HEK293 (cell line): ENCODE measurements at regions not wholly inside any gene's neighbourhood (a gene's known extent, or its start where the extent isn't known, plus 50 kb on each side); places are given as distances from the start of the nearest gene placed in this dataset.

Experiments used
- CTCF ChIA-PET: fragments of 350-600 bp; formaldehyde crosslinking; extraction: SDS; loops from one replicate; lab custom pipeline; 2021; ENCODE audit warnings: antibody characterized with exemption; lab: Yijun Ruan, JAX
- POLR2A ChIA-PET: fragments of 300-600 bp; formaldehyde crosslinking; extraction: SDS; loops from one replicate; lab custom pipeline; 2020; ENCODE audit warnings: antibody characterized with exemption, inconsistent platforms; lab: Yijun Ruan, JAX
- H3K27ac ChIP-seq: fragments of 200-500 bp; sonication (Bioruptor generic); 2 replicates; pipeline ENCODE4 v1.5.1; 2014; ENCODE audit warnings: low read depth, low read length, control low read depth, inconsistent platforms; ENCODE audit errors: extremely low read depth
- H3K36me3 ChIP-seq, 2 experiments: fragments of 200-500 bp in 1 of 2; sonication (Bioruptor generic) in 1 of 2; 1 replicate in 1 of 2; 2 replicates in 1 of 2; pipeline ENCODE4 v1.5.1; 2014 to 2017; ENCODE audit warnings: inconsistent platforms in 2 of 2, low read length in 2 of 2; ENCODE audit not compliant: control insufficient read depth in 2 of 2, insufficient read depth in 1 of 2
- H3K4me1 ChIP-seq: fragments of 200-500 bp; sonication (Bioruptor generic); 2 replicates; pipeline ENCODE4 v1.5.1; 2014; ENCODE audit warnings: mild to moderate bottlenecking, low read length, inconsistent platforms; ENCODE audit not compliant: control insufficient read depth, insufficient read depth
- H3K4me3 ChIP-seq: 2 replicates; pipeline ENCODE4 v1.5.1; 2011; ENCODE audit warnings: low read depth, mild to moderate bottlenecking, control low read depth, low read length, moderate library complexity
- H3K9me3 ChIP-seq: fragments of 200-500 bp; sonication (Bioruptor generic); 2 replicates; pipeline ENCODE4 v1.5.1; 2014; ENCODE audit warnings: low read depth, low read length, inconsistent platforms; ENCODE audit not compliant: control insufficient read depth, insufficient read depth
- EGR2 ChIP-seq: fragments of 450-650 bp; formaldehyde crosslinking; IDR thresholded peaks from 2 replicates; pipeline ENCODE4 v1.5.1; 2016; ENCODE audit warnings: low read depth, missing biosample characterization, missing genetic modification characterization
- IKZF3 ChIP-seq: fragments of 450-650 bp; IDR thresholded peaks from 2 replicates; pipeline ENCODE4 v1.5.0; 2018; ENCODE audit warnings: missing biosample characterization, mild to moderate bottlenecking, missing genetic modification characterization, moderate library complexity
- KLF9 ChIP-seq: fragments of 450-650 bp; formaldehyde crosslinking; IDR thresholded peaks from 2 replicates; pipeline ENCODE4 v1.5.1; 2016; ENCODE audit warnings: missing biosample characterization, missing genetic modification characterization, low read depth
- OSR2 ChIP-seq: fragments of 450-650 bp; formaldehyde crosslinking; IDR thresholded peaks from 2 replicates; pipeline ENCODE4 v1.5.1; 2016; ENCODE audit warnings: missing biosample characterization, missing genetic modification characterization
- PRDM4 ChIP-seq: fragments of 450-650 bp; formaldehyde crosslinking; IDR thresholded peaks from 2 replicates; pipeline ENCODE4 v1.5.1; 2017; ENCODE audit warnings: missing biosample characterization, missing genetic modification characterization
- SCRT2 ChIP-seq: fragments of 450-650 bp; formaldehyde crosslinking; IDR thresholded peaks from 2 replicates; pipeline ENCODE4 v1.5.1; 2016; ENCODE audit warnings: missing biosample characterization, missing genetic modification characterization
- SP3 ChIP-seq: fragments of 450-650 bp; formaldehyde crosslinking; IDR thresholded peaks from 2 replicates; pipeline ENCODE4 v1.5.1; 2016; ENCODE audit warnings: missing biosample characterization, missing genetic modification characterization
- TRIM28 ChIP-seq: IDR thresholded peaks from 2 replicates; pipeline ENCODE4 v1.6.1; 2011; ENCODE audit warnings: low read length, control low read depth, borderline replicate concordance
- ZBTB7A ChIP-seq: fragments of 450-650 bp; formaldehyde crosslinking; IDR thresholded peaks from 2 replicates; pipeline ENCODE4 v1.5.1; 2016; ENCODE audit warnings: low read depth, missing biosample characterization, missing genetic modification characterization
- ZBTB8A ChIP-seq: fragments of 450-650 bp; formaldehyde crosslinking; IDR thresholded peaks from 2 replicates; pipeline ENCODE4 v1.5.1; 2016; ENCODE audit warnings: missing biosample characterization, missing genetic modification characterization
- ZNF155 ChIP-seq: fragments of 450-650 bp; formaldehyde crosslinking; IDR thresholded peaks from 2 replicates; pipeline ENCODE4 v1.5.1; 2016; ENCODE audit warnings: missing biosample characterization, missing genetic modification characterization
- ZNF26 ChIP-seq: fragments of 450-650 bp; formaldehyde crosslinking; IDR thresholded peaks from 2 replicates; pipeline ENCODE4 v1.5.1; 2016; ENCODE audit warnings: missing biosample characterization, missing genetic modification characterization
- ZNF311 ChIP-seq: fragments of 450-650 bp; formaldehyde crosslinking; IDR thresholded peaks from 2 replicates; pipeline ENCODE4 v1.5.1; 2017; ENCODE audit warnings: missing biosample characterization, missing genetic modification characterization, borderline replicate concordance
- ZNF335 ChIP-seq: fragments of 450-650 bp; formaldehyde crosslinking; conservative IDR thresholded peaks from 2 replicates; pipeline ENCODE4 v1.5.1; 2016; ENCODE audit warnings: missing biosample characterization, missing genetic modification characterization
- ZNF354C ChIP-seq: fragments of 450-650 bp; formaldehyde crosslinking; IDR thresholded peaks from 2 replicates; pipeline ENCODE4 v1.5.1; 2016; ENCODE audit warnings: missing biosample characterization, missing genetic modification characterization, low read depth, borderline replicate concordance
- ZNF433 ChIP-seq: fragments of 450-650 bp; formaldehyde crosslinking; IDR thresholded peaks from 2 replicates; pipeline ENCODE4 v1.5.1; 2016; ENCODE audit warnings: missing biosample characterization, missing genetic modification characterization, low read depth
- ZNF514 ChIP-seq: fragments of 450-650 bp; formaldehyde crosslinking; IDR thresholded peaks from 2 replicates; pipeline ENCODE4 v1.5.1; 2016; ENCODE audit warnings: missing biosample characterization, missing genetic modification characterization
- ZNF544 ChIP-seq: fragments of 450-650 bp; formaldehyde crosslinking; IDR thresholded peaks from 2 replicates; pipeline ENCODE4 v1.5.0; 2017; ENCODE audit warnings: missing biosample characterization, missing genetic modification characterization
- ZNF549 ChIP-seq: fragments of 450-650 bp; IDR thresholded peaks from 2 replicates; pipeline ENCODE4 v1.5.1; 2018; ENCODE audit warnings: missing biosample characterization, missing genetic modification characterization, mild to moderate bottlenecking, inconsistent platforms, moderate library complexity
- ZNF76 ChIP-seq: fragments of 450-650 bp; formaldehyde crosslinking; IDR thresholded peaks from 2 replicates; pipeline ENCODE4; 2016; ENCODE audit warnings: low read depth, missing biosample characterization, missing genetic modification characterization, borderline replicate concordance
- ZNF785 ChIP-seq: fragments of 450-650 bp; formaldehyde crosslinking; IDR thresholded peaks from 2 replicates; pipeline ENCODE4 v1.5.1; 2016; ENCODE audit warnings: missing biosample characterization, missing genetic modification characterization
- ZNF843 ChIP-seq: fragments of 450-650 bp; formaldehyde crosslinking; IDR thresholded peaks from 2 replicates; pipeline ENCODE4 v1.5.1; 2016; ENCODE audit warnings: missing biosample characterization, missing genetic modification characterization
- TF ChIP-seq, protein P1 (sequence below): fragments of 450-650 bp; formaldehyde crosslinking; optimal IDR thresholded peaks from 2 replicates; pipeline ENCODE3; 2016; ENCODE audit warnings: missing biosample characterization, mild to moderate bottlenecking, missing genetic modification characterization

DNA sequence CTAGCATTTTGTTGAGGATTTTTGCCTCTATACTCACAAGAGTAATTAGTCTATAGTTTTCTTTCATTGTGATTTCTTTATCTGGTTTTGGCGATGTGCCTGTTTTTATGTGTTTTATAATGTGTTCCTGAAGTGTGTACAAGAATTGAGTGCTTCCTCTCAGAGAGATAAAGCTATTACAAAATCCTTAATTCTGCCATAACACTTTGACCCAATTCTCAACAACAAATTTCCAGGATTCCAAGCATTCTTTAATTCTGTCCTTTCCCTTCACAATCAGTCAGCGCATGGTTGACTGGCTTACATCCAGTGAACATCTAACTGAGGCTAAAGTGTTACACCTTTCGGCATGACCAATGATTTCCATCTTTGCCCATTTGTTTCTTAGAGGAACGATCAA lies 282.9 kb upstream of the MVB12B start:
- Histone ChIP-seq H3K27ac (no peak overlapping the region), H3K9me3 (peaks cover 2% of the 10 kb centered on the region; the same call in 1 of the 2 replicates), H3K4me1 (no peaks in the 10 kb centered on the region), H3K4me3 (no peak overlapping the region), H3K36me3 (no peaks in the 10 kb centered on the region)
- ChIA-PET POLR2A (no interaction called here), CTCF (interaction anchor here (1.0 kb wide), 1 partner anchor 10 kb away, joined by 3 read pairs; no protein-coding TSS in a partner anchor)
- TF ChIP-seq ZNF155, result no peak
- no peak for TF ChIP-seq IKZF3 (tag by site-specific recombination)
- no peak for TF ChIP-seq ZNF544 (tag by site-specific recombination)
- no peak for TF ChIP-seq ZNF785 (tag by site-specific recombination)
- TF ChIP-seq OSR2 (tag by site-specific recombination), result no peak
- no peak for TF ChIP-seq ZBTB7A (tag by site-specific recombination)
- no peak for TF ChIP-seq KLF9 (tag by site-specific recombination)
- no peak for TF ChIP-seq PRDM4 (tag by site-specific recombination)
- TF ChIP-seq ZNF311 (tag by site-specific recombination), result no peak
- TF ChIP-seq ZNF335 (tag by site-specific recombination), result no peak
- no peak for TF ChIP-seq ZNF843 (tag by site-specific recombination)
- no peak for TF ChIP-seq ZNF26 (tag by site-specific recombination)
- TF ChIP-seq TRIM28, result no peak

DNA sequence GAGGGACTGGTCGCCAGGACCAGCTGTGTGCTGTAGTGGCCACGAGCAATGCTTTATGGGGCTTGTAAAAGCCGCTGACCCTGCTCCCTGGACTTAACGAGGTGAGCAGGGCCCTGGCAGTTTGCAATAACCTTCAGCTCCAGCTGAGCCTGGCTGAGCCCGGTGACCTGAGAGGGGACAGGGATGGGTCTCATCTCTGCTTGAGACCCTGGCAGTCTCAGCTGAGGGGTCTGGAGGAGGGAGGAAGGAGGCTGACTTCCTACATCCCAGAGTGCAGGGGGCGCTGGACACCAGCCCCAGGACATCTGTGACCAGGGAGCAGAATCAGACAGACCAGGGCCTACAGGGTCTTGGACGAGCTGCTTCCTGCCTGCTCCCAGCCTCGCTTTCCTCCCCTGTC lies 277.5 kb upstream of the MVB12B start:
- Histone ChIP-seq H3K4me3 (no peak overlapping the region), H3K27ac (no peak overlapping the region), H3K9me3 (no peaks in the 10 kb centered on the region), H3K4me1 (no peaks in the 10 kb centered on the region), H3K36me3 (no peaks in the 10 kb centered on the region)
- TF ChIP-seq ZBTB8A (tag by site-specific recombination) (no peak), ZNF335 (tag by site-specific recombination) (no peak), ZNF514 (tag by site-specific recombination) (no peak), ZNF354C (tag by site-specific recombination) (no peak), ZNF433 (tag by site-specific recombination) (no peak), ZNF76 (no peak), SCRT2 (no peak), SP3 (tag by site-specific recombination) (no peak), ZNF549 (tag by site-specific recombination) (no peak), EGR2 (no peak)
- TF ChIP-seq, protein P1, sequence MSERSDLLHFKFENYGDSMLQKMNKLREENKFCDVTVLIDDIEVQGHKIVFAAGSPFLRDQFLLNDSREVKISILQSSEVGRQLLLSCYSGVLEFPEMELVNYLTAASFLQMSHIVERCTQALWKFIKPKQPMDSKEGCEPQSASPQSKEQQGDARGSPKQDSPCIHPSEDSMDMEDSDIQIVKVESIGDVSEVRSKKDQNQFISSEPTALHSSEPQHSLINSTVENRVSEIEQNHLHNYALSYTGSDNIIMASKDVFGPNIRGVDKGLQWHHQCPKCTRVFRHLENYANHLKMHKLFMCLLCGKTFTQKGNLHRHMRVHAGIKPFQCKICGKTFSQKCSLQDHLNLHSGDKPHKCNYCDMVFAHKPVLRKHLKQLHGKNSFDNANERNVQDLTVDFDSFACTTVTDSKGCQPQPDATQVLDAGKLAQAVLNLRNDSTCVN (tag by site-specific recombination), result no peak
- POLR2A ChIA-PET, result no interaction called here
- CTCF ChIA-PET, result interaction anchor here (0.7 kb wide), 1 partner anchor 283 kb away, joined by 3 read pairs; no protein-coding TSS in a partner anchor
